ENCODE measurements at regions not wholly inside any gene's neighbourhood (a gene's known extent, or its start where the extent isn't known, plus 50 kb on each side); places are given as distances from the start of the nearest gene placed in this dataset.

DNA sequence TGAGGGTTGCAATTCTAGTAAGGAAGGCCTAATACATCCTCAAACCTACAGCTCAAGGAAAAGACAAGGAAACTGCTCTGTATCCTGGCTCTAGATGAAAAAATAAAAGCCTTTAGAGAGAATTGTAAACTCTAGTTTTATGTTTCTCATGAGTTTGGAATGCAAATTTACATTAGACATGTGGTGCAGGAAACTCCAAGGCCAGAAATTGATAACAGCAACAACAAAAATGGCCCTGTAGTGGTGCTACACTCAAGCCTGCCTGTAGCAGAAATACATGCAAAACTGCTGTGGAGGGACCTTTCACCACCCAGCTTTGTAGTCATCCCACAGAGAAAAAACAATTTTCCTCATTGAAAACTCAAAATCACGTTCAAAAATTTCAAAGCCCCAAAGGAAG, 546.7 kb upstream of the LRRN3 start:
- 0% methylated on average over 1 of the region's 1 CpG for WGBS (ENCODE audit: low lambda C conversion rate)
- no peak for FAIRE-seq
- no peak for ATAC-seq

GRCh38 chr7:110548372-110548771, 542.6 kb upstream of the LRRN3 start:
- ChIA-PET CTCF (ENCODE audit: low intra/inter-chr PET ratio, low total read pairs) (no interaction called here), POLR2A (no interaction called here)
- TF ChIP-seq ZMYM2 (CRISPR knock-in tag; IDR thresholded peaks at IDR 0.05) = no peak
- no peak for TF ChIP-seq ZNF547 (CRISPR knock-in tag; IDR thresholded peaks at IDR 0.05)
- TF ChIP-seq ZNF496 (CRISPR knock-in tag; IDR thresholded peaks at IDR 0.05; ENCODE audit: insufficient replicate concordance) = no peak
- no peak for TF ChIP-seq XRCC5 (optimal IDR thresholded peaks at IDR 0.05; ENCODE audit: low read length)
- no peak for TF ChIP-seq SNAPC2 (CRISPR knock-in tag; IDR thresholded peaks at IDR 0.05)
- no peak for TF ChIP-seq SUZ12 (IDR thresholded peaks at IDR 0.05; ENCODE audit: low read depth, low read length)
- TF ChIP-seq ELF1 (CRISPR knock-in tag; IDR thresholded peaks at IDR 0.05) = no peak
- H3K27ac ChIP-seq (ENCODE audit: extremely low read length, insufficient read depth, low read length) = no peak overlapping the region
- no peaks in the 10 kb centered on the region for H3K4me1 ChIP-seq (ENCODE audit: insufficient read depth, low read length)
- no peak overlapping the region for H3K4me2 ChIP-seq (ENCODE audit: low read depth, low read length)
- no peaks in the 10 kb centered on the region; the same call in 1 of the 2 replicates for H4K20me1 ChIP-seq (ENCODE audit: insufficient read depth, low read length)
- ATAC-seq (no peak), FAIRE-seq (no peak), DNase-seq (ENCODE audit: low spot score) (no peak)
- H3K9me3 ChIP-seq (ENCODE audit: low read length) = 0 out of 2 replicates have a peak, but pooled peaks cover 5% of the 10 kb centered on the region
- BruUV-seq (replicated peaks) = no TSS peak
- no peak overlapping the region for H3K4me3 ChIP-seq (replicated peaks in 1 of 3; ENCODE audit: insufficient read depth in 1 of 3, low read depth in 2 of 3, low read length in 3 of 3)
- in situ Hi-C loops (cut with HindIII; ENCODE audit: extremely low pct_ligation_motif_present, low pct_unique_long_range_greater_than_20kb) = no loop called here
- H2AFZ ChIP-seq (ENCODE audit: low read length) = no peak overlapping the region
- no peak overlapping the region for H3K9ac ChIP-seq (ENCODE audit: insufficient read depth, low read depth, low read length)
- intact Hi-C loops (cut with micrococcal nuclease; ENCODE audit: unreplicated experiment) = no loop called here
- H3K79me2 ChIP-seq (ENCODE audit: insufficient read depth, low read length) = no peaks in the 10 kb centered on the region
- no peaks in the 10 kb centered on the region for H3K27me3 ChIP-seq (ENCODE audit: control insufficient read depth in 1 of 2, insufficient read depth in 2 of 2, low read length in 2 of 2)
- H3K36me3 ChIP-seq (replicated peaks in 1 of 2; ENCODE audit: control insufficient read depth in 1 of 2, insufficient read depth in 2 of 2, low read length in 2 of 2) = no peaks in the 10 kb centered on the region

More for the DNA sequence above, 546.7 kb upstream of the LRRN3 start:
- BruUV-seq (replicated peaks) = no TSS peak
- no peak overlapping the region for H3K9ac ChIP-seq (ENCODE audit: insufficient read depth, low read depth, low read length)
- H2AFZ ChIP-seq (ENCODE audit: low read length) = no peak overlapping the region
- no peak for DNase-seq (ENCODE audit: low spot score)
- no peaks in the 10 kb centered on the region for H3K27me3 ChIP-seq (ENCODE audit: control insufficient read depth in 1 of 2, insufficient read depth in 2 of 2, low read length in 2 of 2)
- in situ Hi-C loops (cut with HindIII; ENCODE audit: extremely low pct_ligation_motif_present, low pct_unique_long_range_greater_than_20kb) = no loop called here
- intact Hi-C loops (cut with micrococcal nuclease; ENCODE audit: unreplicated experiment) = no loop called here
- no peaks in the 10 kb centered on the region for H3K36me3 ChIP-seq (replicated peaks in 1 of 2; ENCODE audit: control insufficient read depth in 1 of 2, insufficient read depth in 2 of 2, low read length in 2 of 2)
- ChIA-PET CTCF (ENCODE audit: low intra/inter-chr PET ratio, low total read pairs) (no interaction called here), POLR2A (no interaction called here)
- H3K4me2 ChIP-seq (ENCODE audit: low read depth, low read length) = no peak overlapping the region
- H3K4me3 ChIP-seq (replicated peaks in 1 of 3; ENCODE audit: insufficient read depth in 1 of 3, low read depth in 2 of 3, low read length in 3 of 3) = no peak overlapping the region
- no peaks in the 10 kb centered on the region for H3K9me3 ChIP-seq (ENCODE audit: low read length)
- H3K4me1 ChIP-seq (ENCODE audit: insufficient read depth, low read length) = no peaks in the 10 kb centered on the region
- H3K79me2 ChIP-seq (ENCODE audit: insufficient read depth, low read length) = no peaks in the 10 kb centered on the region
- H4K20me1 ChIP-seq (ENCODE audit: insufficient read depth, low read length) = no peaks in the 10 kb centered on the region; the same call in 1 of the 2 replicates
- TF ChIP-seq ZNF564 (CRISPR knock-in tag; IDR thresholded peaks at IDR 0.05) (no peak), ZSCAN9 (CRISPR knock-in tag; IDR thresholded peaks at IDR 0.05; ENCODE audit: borderline replicate concordance) (no peak), SAP130 (CRISPR knock-in tag; IDR thresholded peaks at IDR 0.05; ENCODE audit: low read depth) (no peak)
- H3K27ac ChIP-seq (ENCODE audit: extremely low read length, insufficient read depth, low read length) = no peak overlapping the region
